Uterus (tissue), 3 donors: ENCODE measurements at regions not wholly inside any gene's neighbourhood (a gene's known extent, or its start where the extent isn't known, plus 50 kb on each side); places are given as distances from the start of the nearest gene placed in this dataset.
"Not testable (repeated sequence)": the region's sequence is repeated elsewhere in the genome, so short reads cannot be mapped to it uniquely, and the experiment has no call there.

Source experiments
- DNase-seq, 2 donors: peaks; one replicate each; pipeline ENCODE4 v3.0.0-alpha.2; 2019 to 2020
- H3K27ac ChIP-seq, 2 donors: fragments of 200-600 bp; sonication (generic); 1 replicate in 1 of 2; 2 replicates in 1 of 2; pipeline ENCODE4 v1.5.1; 2016 to 2018
- H3K27me3 ChIP-seq, 2 donors: fragments of 200-600 bp; sonication (generic); one replicate each; pipeline ENCODE4 v1.5.1; 2018 to 2019; ENCODE audit warnings: control low read depth in 1 of 2
- H3K36me3 ChIP-seq, 2 donors: fragments of 200-600 bp; sonication (generic); one replicate each; pipeline ENCODE4 v1.5.1; 2019; ENCODE audit warnings: control low read depth in 1 of 2
- H3K4me1 ChIP-seq, 2 donors: fragments of 200-600 bp; sonication (generic); one replicate each; pipeline ENCODE4 v1.5.1; 2018 to 2019; ENCODE audit warnings: control low read depth in 1 of 2
- H3K4me3 ChIP-seq, 2 donors: fragments of 200-600 bp; sonication (generic); 1 replicate in 1 of 2; 2 replicates in 1 of 2; pipeline ENCODE4 v1.5.1; 2018 to 2019; ENCODE audit warnings: mild to moderate bottlenecking in 1 of 2
- H3K9me3 ChIP-seq, 2 donors: fragments of 200-600 bp; sonication (generic); one replicate each; pipeline ENCODE4 v1.5.1; 2019; ENCODE audit warnings: control low read depth in 1 of 2
- POLR2A ChIP-seq, 2 donors: fragments of 450-650 bp; IDR thresholded peaks; one replicate each; pipeline ENCODE4 v1.6.1; 2016; ENCODE audit warnings: antibody characterized with exemption in 2 of 2, mild to moderate bottlenecking in 1 of 2, moderate library complexity in 1 of 2
- intact Hi-C: fragments of 100-400 bp; cut with DNase I; formaldehyde crosslinking; loops from one replicate; pipeline ENCODE4 v1.15.1; 2023; ENCODE audit warnings: low total_unique reads
- TF ChIP-seq, protein P1 (sequence below), 4 experiments: fragments of 200-600 bp in 2 of 4; fragments of 450-650 bp in 2 of 4; sonication (generic) in 2 of 4; IDR thresholded peaks; one replicate each; pipeline ENCODE4 v1.5.1; 2016 to 2019; ENCODE audit warnings: antibody characterized with exemption in 4 of 4, mild to moderate bottlenecking in 2 of 4, moderate library complexity in 1 of 4
- donor health status: DM: yes; HTN: yes; CAD: no.

DNA sequence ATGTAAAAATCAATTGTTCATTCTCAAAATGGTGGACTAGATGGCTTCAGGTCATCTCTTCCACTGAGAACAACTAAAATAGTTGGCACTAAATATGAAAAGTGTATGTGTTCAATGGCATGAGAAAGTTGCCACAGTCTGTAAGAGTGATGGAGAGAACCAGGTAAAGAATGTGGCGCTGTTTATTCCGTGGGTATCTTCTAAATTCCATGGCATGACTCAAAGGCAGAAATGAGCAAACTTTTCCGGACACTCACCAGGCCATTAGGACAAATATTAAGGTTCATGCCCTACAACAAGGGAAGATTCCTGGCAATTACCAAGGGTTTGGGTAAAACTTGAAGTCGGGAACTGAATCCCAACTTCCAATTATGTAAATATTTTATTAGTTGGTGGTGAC is 825.4 kb upstream of the CDH6 start:
- intact Hi-C loops = no loop called here
- H3K9me3 ChIP-seq = no peaks in the 10 kb centered on the region
- no peak for DNase-seq
- H3K27ac ChIP-seq = no peak overlapping the region
- no peaks in the 10 kb centered on the region for H3K27me3 ChIP-seq
- H3K4me1 ChIP-seq = no peaks in the 10 kb centered on the region
- TF ChIP-seq, protein P1, sequence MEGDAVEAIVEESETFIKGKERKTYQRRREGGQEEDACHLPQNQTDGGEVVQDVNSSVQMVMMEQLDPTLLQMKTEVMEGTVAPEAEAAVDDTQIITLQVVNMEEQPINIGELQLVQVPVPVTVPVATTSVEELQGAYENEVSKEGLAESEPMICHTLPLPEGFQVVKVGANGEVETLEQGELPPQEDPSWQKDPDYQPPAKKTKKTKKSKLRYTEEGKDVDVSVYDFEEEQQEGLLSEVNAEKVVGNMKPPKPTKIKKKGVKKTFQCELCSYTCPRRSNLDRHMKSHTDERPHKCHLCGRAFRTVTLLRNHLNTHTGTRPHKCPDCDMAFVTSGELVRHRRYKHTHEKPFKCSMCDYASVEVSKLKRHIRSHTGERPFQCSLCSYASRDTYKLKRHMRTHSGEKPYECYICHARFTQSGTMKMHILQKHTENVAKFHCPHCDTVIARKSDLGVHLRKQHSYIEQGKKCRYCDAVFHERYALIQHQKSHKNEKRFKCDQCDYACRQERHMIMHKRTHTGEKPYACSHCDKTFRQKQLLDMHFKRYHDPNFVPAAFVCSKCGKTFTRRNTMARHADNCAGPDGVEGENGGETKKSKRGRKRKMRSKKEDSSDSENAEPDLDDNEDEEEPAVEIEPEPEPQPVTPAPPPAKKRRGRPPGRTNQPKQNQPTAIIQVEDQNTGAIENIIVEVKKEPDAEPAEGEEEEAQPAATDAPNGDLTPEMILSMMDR (IDR thresholded peaks at IDR 0.05) = no peak
- TF ChIP-seq POLR2A (IDR thresholded peaks at IDR 0.05) = no peak
- no peak overlapping the region for H3K4me3 ChIP-seq
- no peaks in the 10 kb centered on the region for H3K36me3 ChIP-seq

DNA sequence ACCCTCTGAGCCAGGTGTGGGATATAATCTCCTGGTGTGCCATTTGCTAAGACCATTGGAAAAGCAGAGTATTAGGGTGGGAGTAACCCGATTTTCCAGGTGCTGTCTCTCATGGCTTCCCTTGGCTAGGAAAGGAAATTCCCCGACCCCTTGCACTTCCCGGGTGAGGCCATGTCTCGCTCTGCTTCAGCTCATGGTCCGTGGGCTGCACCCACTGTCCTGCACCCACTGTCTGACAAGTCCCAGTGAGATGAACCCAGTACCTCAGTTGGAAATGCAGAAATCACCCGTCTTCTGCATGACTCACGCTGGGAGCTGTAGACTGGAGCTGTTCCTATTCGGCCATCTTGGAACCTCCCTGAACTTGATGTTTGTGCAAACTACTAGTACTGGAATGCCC is 828.5 kb upstream of the CDH6 start:
- H3K27ac ChIP-seq, DNase-seq, H3K27me3 ChIP-seq, H3K9me3 ChIP-seq, H3K4me3 ChIP-seq, H3K36me3 ChIP-seq, H3K4me1 ChIP-seq, intact Hi-C loops: not testable (repeated sequence)

DNA sequence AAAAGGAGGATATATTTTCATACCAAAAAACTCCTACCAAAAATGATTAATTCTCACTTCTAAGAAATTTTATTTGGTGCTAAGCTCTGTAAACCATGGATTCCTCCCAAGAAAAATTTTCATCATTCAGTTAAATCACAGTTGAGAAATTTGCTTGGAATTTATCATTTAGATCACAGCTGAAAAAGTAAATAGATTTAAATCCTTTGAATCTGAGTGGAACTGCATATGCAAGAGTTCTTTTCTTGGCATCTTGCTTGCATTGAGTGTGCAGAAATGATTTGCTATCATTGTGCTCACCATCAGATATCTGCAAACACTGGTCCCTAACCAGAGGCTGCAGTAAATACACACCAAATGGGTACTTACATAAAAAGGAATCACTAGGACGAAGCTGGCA is 836.1 kb upstream of the CDH6 start:
- Histone ChIP-seq H3K27me3 (no peaks in the 10 kb centered on the region), H3K36me3 (no peaks in the 10 kb centered on the region), H3K9me3 (no peaks in the 10 kb centered on the region), H3K4me3 (no peak overlapping the region), H3K4me1 (no peaks in the 10 kb centered on the region), H3K27ac (no peak overlapping the region)
- no peak for DNase-seq
- intact Hi-C loops = no loop called here
- TF ChIP-seq POLR2A (IDR thresholded peaks at IDR 0.05) = no peak
- TF ChIP-seq, protein P1 (IDR thresholded peaks at IDR 0.05) = no peak

DNA sequence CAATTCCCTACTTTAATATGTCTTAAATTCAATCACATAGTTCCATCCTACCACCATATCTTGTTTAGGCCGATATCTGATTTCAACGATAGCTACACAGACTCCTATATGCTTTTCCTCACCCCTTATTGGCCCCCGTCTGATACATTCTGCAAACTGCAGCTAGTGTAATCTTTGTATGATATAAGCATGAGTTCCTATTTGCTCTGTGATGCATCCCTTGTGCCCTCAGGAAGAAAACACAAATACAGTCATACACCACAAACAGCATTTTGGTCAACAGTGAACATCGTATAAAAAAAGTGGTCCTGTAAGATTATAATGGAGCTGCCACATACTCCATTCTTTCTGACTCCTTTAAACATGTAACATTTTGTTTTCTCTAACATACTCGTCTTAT is 837.8 kb upstream of the CDH6 start:
- H3K27ac ChIP-seq = no peak overlapping the region
- H3K27me3 ChIP-seq = no peaks in the 10 kb centered on the region
- TF ChIP-seq, protein P1 (IDR thresholded peaks at IDR 0.05) = no peak
- no peak for TF ChIP-seq POLR2A (IDR thresholded peaks at IDR 0.05)
- H3K36me3 ChIP-seq = no peaks in the 10 kb centered on the region
- no peak for DNase-seq
- no peaks in the 10 kb centered on the region for H3K9me3 ChIP-seq
- intact Hi-C loops = no loop called here
- no peak overlapping the region for H3K4me3 ChIP-seq
- no peaks in the 10 kb centered on the region for H3K4me1 ChIP-seq

DNA sequence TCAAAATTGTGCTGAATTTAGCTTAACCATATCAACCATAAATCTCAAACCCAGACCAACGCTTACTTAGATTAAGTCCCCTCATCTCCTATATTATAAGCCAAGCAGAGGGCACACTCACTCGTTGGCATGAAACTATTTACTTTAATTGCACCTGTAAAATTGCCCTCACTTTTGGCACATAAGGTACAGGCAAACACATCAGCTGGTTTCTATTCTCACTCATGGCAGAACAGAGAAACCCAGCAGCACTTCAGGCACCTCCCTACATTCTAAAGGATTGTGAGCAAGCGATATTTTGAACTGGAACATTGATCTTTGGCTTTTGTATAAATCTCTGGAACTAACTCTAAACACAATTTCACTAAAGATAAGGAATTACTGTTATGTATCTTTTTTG is 845.6 kb upstream of the CDH6 start:
- H3K4me1 ChIP-seq = no peaks in the 10 kb centered on the region
- DNase-seq = no peak
- no peaks in the 10 kb centered on the region for H3K27me3 ChIP-seq
- TF ChIP-seq POLR2A (IDR thresholded peaks at IDR 0.05) = no peak
- H3K9me3 ChIP-seq = no peaks in the 10 kb centered on the region
- H3K36me3 ChIP-seq = no peaks in the 10 kb centered on the region
- intact Hi-C loops = no loop called here
- no peak overlapping the region for H3K4me3 ChIP-seq
- no peak overlapping the region for H3K27ac ChIP-seq

DNA sequence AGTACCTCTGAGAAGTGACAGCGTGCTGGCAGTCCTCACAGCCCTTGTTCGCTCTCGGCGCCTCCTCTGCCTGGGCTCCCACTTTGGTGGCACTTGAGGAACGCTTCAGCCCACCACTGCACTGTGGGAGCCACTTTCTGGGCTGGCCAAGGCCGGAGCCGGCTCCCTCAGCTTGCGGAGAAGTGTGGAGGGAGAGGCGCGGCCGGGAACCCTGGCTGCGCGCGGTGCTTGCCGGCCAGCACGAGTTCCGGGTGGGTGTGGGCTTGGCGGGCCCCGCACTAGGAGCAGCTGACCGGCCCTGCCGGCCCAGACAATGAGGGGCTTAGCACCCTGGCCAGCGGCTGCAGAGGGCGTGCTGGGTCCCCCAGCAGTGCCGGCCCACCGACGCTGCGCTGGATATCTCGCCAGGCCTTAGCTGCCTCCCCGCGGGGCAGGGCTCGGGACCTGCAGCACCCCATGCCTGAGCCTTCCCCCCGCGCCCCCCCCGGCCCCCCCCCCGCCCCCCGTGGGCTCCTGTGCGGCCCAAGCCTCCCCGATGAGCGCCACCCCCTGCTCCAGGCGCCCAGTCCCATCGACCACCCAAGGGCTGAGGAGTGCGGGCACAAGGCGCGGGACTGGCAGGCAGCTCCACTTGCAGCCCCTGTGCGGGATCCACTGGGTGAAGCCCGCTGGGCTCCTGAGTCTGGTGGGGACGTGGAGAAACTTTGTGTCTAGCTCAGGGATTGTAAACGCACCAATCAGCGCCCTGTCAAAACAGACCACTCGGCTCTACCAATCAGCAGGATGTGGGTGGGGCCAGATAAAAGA is 847.7 kb upstream of the CDH6 start:
- DNase-seq, H3K36me3 ChIP-seq, H3K9me3 ChIP-seq, H3K4me3 ChIP-seq, H3K4me1 ChIP-seq, H3K27me3 ChIP-seq, H3K27ac ChIP-seq, intact Hi-C loops: not testable (repeated sequence)

DNA sequence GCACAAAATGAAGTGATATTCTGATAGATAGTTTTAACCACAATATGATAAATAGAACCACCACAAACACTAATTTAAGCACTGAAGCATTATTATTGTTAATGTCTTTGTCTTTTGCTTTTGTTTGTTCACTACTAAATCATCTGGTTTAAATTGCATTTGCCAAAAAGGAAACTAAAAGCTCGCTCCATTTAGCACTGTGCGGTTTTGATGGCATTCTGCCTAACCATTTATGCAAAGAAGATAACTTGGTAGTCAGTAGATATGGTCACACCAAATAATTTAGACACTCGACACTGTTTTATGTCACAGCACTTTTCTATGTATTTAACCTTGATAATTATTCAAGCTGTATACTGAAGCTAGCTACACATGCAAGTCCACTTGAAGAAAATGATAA is 849.8 kb upstream of the CDH6 start:
- TF ChIP-seq, protein P1 (IDR thresholded peaks at IDR 0.05) = no peak
- TF ChIP-seq POLR2A (IDR thresholded peaks at IDR 0.05) = no peak
- Histone ChIP-seq H3K4me3 (no peak overlapping the region), H3K27ac (no peak overlapping the region), H3K27me3 (no peaks in the 10 kb centered on the region), H3K36me3 (no peaks in the 10 kb centered on the region), H3K9me3 (no peaks in the 10 kb centered on the region), H3K4me1 (no peaks in the 10 kb centered on the region)
- intact Hi-C loops = no loop called here
- DNase-seq = no peak
